ENCODE measurements at regions not wholly inside any gene's neighbourhood (a gene's known extent, or its start where the extent isn't known, plus 50 kb on each side); places are given as distances from the start of the nearest gene placed in this dataset.
"Not testable (repeated sequence)": the region's sequence is repeated elsewhere in the genome, so short reads cannot be mapped to it uniquely, and the experiment has no call there.

GRCh38 chr4:12382567-12382966, 953.9 kb upstream of the HS3ST1 start:
- no peak for DNase-seq

DNA sequence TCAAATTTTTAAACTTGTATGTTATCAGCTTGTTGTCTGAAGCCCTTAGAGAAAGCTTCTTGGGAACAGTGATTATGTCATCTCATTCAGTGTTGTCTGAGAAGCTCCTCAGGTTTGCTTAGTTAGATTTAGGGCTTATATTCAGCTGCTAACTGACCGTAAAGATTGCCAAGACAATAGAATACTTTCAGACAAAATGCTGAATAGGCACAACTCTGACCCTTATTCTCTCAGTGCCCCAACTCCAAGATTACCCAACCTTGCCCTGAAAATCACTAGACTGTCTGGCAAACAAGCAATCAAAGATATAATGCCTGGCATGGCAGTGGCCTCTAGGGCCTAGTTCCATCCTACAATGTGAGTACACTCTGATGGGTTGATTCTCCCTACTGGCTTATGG, 950.5 kb upstream of the HS3ST1 start:
- ATAC-seq (no peak), DNase-seq (no peak)
- no peaks in the 10 kb centered on the region for H3K36me3 ChIP-seq
- peaks cover 11% of the 10 kb centered on the region for H3K9me3 ChIP-seq
- no peak overlapping the region for H3K4me3 ChIP-seq
- H3K27me3 ChIP-seq (ENCODE audit: low read depth), result no peaks in the 10 kb centered on the region
- no peaks in the 10 kb centered on the region for H3K4me1 ChIP-seq
- no peak overlapping the region for H3K27ac ChIP-seq
- no peak for TF ChIP-seq CTCF (IDR thresholded peaks at IDR 0.05)
- intact Hi-C loops (cut with DNase I), result no loop called here

More at GRCh38 chr4:12382567-12382966, 953.9 kb upstream of the HS3ST1 start:
- Histone ChIP-seq H3K9me3 (peaks cover 11% of the 10 kb centered on the region), H3K27me3 (ENCODE audit: low read depth) (no peaks in the 10 kb centered on the region), H3K4me1 (no peaks in the 10 kb centered on the region), H3K36me3 (no peaks in the 10 kb centered on the region), H3K27ac (no peak overlapping the region), H3K4me3 (no peak overlapping the region)
- intact Hi-C loops (cut with DNase I), result no loop called here
- no peak for TF ChIP-seq CTCF (IDR thresholded peaks at IDR 0.05)
- ATAC-seq, result no peak

DNA sequence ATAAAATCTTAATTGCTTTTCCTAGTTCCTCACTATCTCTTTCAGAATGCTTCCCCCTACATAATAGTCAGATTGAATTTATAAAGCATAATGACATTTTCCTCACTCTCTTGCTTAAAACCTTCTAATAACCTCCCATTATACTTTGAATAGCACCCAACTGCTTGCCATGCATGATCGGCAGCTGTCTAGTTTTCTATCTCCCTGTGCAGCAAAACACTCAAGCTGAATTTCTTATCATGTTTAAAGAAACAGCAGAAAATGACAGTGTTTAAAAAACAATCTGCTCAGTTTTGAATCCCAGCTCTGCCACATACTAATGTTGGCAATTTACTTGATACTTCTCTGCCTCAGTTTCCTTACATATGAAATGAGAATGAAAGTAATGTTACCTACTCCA, 947.1 kb upstream of the HS3ST1 start:
- Histone ChIP-seq H3K4me3 (no peak overlapping the region), H3K27me3 (ENCODE audit: low read depth) (no peaks in the 10 kb centered on the region), H3K4me1 (no peaks in the 10 kb centered on the region), H3K9me3 (no peaks in the 10 kb centered on the region), H3K27ac (no peak overlapping the region), H3K36me3 (no peaks in the 10 kb centered on the region)
- intact Hi-C loops (cut with DNase I), result no loop called here
- ATAC-seq (no peak), DNase-seq (no peak)
- TF ChIP-seq CTCF (IDR thresholded peaks at IDR 0.05), result no peak

GRCh38 chr4:12365869-12366268, 937.2 kb upstream of the HS3ST1 start:
- H3K36me3 ChIP-seq; H3K9me3 ChIP-seq; H3K4me1 ChIP-seq; H3K4me3 ChIP-seq; H3K27ac ChIP-seq; ATAC-seq; intact Hi-C loops (cut with DNase I); H3K27me3 ChIP-seq (ENCODE audit: low read depth); DNase-seq: not testable (repeated sequence)

GRCh38 chr4:12360391-12360790, 931.7 kb upstream of the HS3ST1 start:
- peaks cover 4% of the 10 kb centered on the region for H3K9me3 ChIP-seq
- no peaks in the 10 kb centered on the region for H3K27me3 ChIP-seq (ENCODE audit: low read depth)
- ATAC-seq, result no peak
- DNase-seq, result no peak
- no peaks in the 10 kb centered on the region for H3K36me3 ChIP-seq
- H3K27ac ChIP-seq, result no peak overlapping the region
- H3K4me1 ChIP-seq, result no peaks in the 10 kb centered on the region
- TF ChIP-seq CTCF (IDR thresholded peaks at IDR 0.05), result no peak
- intact Hi-C loops (cut with DNase I), result no loop called here
- no peak overlapping the region for H3K4me3 ChIP-seq

GRCh38 chr4:12359420-12359819, 930.7 kb upstream of the HS3ST1 start:
- Histone ChIP-seq H3K9me3 (peaks cover 4% of the 10 kb centered on the region), H3K27me3 (ENCODE audit: low read depth) (no peaks in the 10 kb centered on the region), H3K4me1 (no peaks in the 10 kb centered on the region), H3K4me3 (no peak overlapping the region), H3K36me3 (no peaks in the 10 kb centered on the region), H3K27ac (no peak overlapping the region)
- no peak for TF ChIP-seq CTCF (IDR thresholded peaks at IDR 0.05)
- no peak for ATAC-seq
- intact Hi-C loops (cut with DNase I), result no loop called here
- no peak for DNase-seq

- H3K4me1 ChIP-seq; H3K27me3 ChIP-seq (ENCODE audit: low read depth); DNase-seq; H3K36me3 ChIP-seq; ATAC-seq; H3K4me3 ChIP-seq; intact Hi-C loops (cut with DNase I); H3K9me3 ChIP-seq; H3K27ac ChIP-seq: not testable (repeated sequence)
These were observed 904.4 kb upstream of the HS3ST1 start for GRCh38 chr4:12333083-12333482.

All from lower lobe of right lung (tissue), 2 donors.